GM18519 (cell line): ENCODE measurements at regions not wholly inside any gene's neighbourhood (a gene's known extent, or its start where the extent isn't known, plus 50 kb on each side); places are given as distances from the start of the nearest gene placed in this dataset.

ENCODE experiments used
- ATAC-seq: cut with Tn5 transposase; IDR thresholded peaks from one replicate; pipeline ENCODE4 v1.9.1; 2021; ENCODE audit warnings: mild to moderate bottlenecking, moderate library complexity; ENCODE audit not compliant: unreplicated experiment, low FRiP score

GRCh38 chr5:155381654-155382053, 368.1 kb downstream of the KIF4B start:
- no peak for ATAC-seq

- ATAC-seq = no peak
Measured at GRCh38 chr5:155389498-155389897, 375.9 kb downstream of the KIF4B start.

- ATAC-seq = no peak
Measured at GRCh38 chr5:155394727-155395126, 381.2 kb downstream of the KIF4B start.

- no peak for ATAC-seq
Measured at GRCh38 chr5:155402927-155403640, 389.5 kb downstream of the KIF4B start.

- ATAC-seq = no peak
Measured at GRCh38 chr5:155406815-155407214, 393.3 kb downstream of the KIF4B start.

GRCh38 chr5:155408465-155408864, 394.9 kb downstream of the KIF4B start:
- ATAC-seq = no peak

- no peak for ATAC-seq
Measured at GRCh38 chr5:155416765-155417164, 403.2 kb downstream of the KIF4B start.

- ATAC-seq = no peak
Measured at GRCh38 chr5:155418960-155419579, 405.5 kb downstream of the KIF4B start.

GRCh38 chr5:155430192-155430591, 416.6 kb downstream of the KIF4B start:
- ATAC-seq = no peak

- no peak for ATAC-seq
Measured at GRCh38 chr5:155434267-155434666, 420.7 kb downstream of the KIF4B start.

GRCh38 chr5:155434681-155435080, 421.1 kb downstream of the KIF4B start:
- no peak for ATAC-seq

GRCh38 chr5:155441849-155442248, 428.3 kb downstream of the KIF4B start:
- no peak for ATAC-seq

- no peak for ATAC-seq
Measured at GRCh38 chr5:155451106-155451505, 437.6 kb downstream of the KIF4B start.

GRCh38 chr5:155455791-155456514, 442.4 kb downstream of the KIF4B start:
- no peak for ATAC-seq

GRCh38 chr5:155459889-155460500, 446.4 kb downstream of the KIF4B start:
- ATAC-seq = no peak

GRCh38 chr5:155460501-155460931, 447.0 kb downstream of the KIF4B start:
- ATAC-seq = no peak

GRCh38 chr5:155461304-155461703, 447.7 kb downstream of the KIF4B start:
- ATAC-seq = no peak

GRCh38 chr5:155466851-155467250, 453.3 kb downstream of the KIF4B start:
- no peak for ATAC-seq

GRCh38 chr5:155471027-155471426, 457.5 kb downstream of the KIF4B start:
- no peak for ATAC-seq

GRCh38 chr5:155472780-155473179, 459.2 kb downstream of the KIF4B start:
- ATAC-seq = no peak

GRCh38 chr5:155475318-155475717, 461.8 kb downstream of the KIF4B start:
- ATAC-seq = no peak
